HK-2 (cell line): ENCODE measurements at regions not wholly inside any gene's neighbourhood (a gene's known extent, or its start where the extent isn't known, plus 50 kb on each side); places are given as distances from the start of the nearest gene placed in this dataset.
A peak's percentile ranks its signal among the peaks of the same experiment; 100 is the strongest.
"Not testable (repeated sequence)": the region's sequence is repeated elsewhere in the genome, so short reads cannot be mapped to it uniquely, and the experiment has no call there.

Source experiments
- DNase-seq: peaks from one replicate; pipeline ENCODE4 v3.0.0-alpha.2; 2018; ENCODE audit not compliant: unreplicated experiment

DNA sequence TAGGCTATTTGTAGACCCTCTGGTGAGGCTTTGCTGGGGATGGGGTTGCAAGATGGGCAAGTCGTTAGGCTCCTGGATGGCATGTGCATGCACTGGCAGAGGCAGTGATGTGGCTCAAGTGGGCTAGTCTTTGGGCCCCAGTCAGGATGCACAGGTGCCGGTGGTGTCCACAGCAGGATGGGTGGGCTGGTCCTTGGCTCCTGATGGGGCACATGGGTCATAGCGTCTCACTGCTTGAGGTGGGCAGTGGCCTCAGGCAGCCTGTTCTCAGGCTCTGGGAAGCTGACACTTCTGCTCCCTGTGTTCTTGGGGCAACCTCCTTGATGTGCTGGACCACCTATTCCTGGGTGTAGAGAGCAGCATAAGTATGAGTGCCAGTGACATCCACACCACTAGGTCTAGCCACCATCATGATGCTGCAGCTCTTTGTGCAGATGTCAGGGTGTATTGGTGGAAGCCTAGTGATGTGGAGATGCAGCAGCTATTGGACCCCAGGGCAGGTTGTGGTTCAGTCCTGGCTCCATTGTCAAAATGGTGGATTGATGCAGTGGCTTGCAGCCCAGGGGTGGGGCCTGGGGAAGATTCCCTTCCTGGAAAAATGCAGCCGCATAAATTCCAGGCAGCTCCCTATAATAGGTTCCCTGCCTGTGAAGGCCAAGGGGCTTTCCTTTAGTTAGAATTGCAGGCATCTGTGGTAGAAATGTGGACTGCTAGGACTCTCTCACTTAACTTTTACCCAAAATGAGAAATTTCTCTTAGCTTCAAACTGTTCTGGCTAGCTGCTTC, 742.5 kb upstream of the MDGA2 start:
- DNase-seq = no peak

DNA sequence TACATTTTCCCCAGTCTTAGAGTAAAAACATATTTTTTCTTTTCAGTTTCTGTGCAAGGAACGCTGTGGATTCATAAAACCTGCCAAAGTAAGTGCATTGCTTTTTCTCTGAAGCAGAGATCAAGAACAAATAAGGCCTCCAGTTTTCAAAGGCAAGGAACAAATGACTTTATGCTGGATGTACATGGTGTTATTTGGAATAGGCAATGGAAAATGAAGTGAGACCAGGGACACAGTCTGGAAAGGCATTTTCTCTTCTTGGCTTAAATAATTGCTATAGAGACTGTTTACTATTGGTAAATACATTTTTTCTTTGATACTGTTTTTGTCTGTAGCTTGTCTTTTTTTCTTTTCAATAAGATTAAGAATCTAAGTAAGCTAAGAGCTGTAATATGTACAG, 725.9 kb upstream of the MDGA2 start:
- DNase-seq = no peak

DNA sequence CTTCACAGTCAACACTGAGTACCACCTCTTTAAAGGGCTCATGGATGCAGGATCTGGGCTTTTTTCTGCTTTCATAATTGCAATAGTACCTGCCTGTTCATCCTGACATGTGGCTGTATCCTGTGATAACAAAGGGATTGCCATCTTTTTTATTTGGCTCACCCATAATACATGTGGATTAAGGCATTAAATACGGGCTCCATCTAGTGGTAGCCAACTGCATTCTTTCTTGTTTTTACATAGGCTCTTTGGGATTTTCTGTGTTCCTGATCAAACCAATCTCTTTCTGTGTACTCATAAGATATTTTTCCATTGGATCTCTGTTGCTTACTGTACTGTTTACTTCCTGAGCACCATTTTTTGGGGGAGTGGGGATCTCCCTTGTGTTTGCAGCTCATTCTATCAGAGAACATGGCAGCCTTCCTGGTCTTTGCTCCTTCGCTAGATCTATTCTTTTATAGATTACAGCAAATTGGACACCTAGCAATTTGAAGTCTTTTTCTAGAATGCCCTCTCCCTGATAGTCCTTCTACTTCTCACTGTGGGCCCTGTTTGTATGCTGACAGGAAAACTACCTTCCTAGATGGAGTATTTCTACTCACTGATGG, 723.4 kb upstream of the MDGA2 start:
- no peak for DNase-seq

DNA sequence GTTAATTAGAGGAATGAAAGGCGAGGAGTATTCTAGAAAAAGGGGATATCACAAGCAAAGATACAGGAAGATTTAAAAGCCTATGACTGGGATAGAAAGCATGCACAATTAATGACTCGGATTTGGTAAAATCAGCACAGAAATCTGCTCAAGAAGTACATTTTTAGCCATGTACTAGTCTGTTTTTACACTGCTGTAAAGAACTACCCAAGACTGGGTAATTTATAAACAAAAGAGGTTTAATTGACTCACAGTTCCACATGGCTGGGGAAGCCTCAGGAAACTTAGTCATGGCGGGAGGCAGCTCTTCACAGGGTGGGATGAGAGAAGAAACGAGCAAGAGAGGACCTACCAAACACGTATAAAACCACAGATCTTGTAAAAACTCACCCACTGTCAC, 716.3 kb upstream of the MDGA2 start:
- no peak for DNase-seq

DNA sequence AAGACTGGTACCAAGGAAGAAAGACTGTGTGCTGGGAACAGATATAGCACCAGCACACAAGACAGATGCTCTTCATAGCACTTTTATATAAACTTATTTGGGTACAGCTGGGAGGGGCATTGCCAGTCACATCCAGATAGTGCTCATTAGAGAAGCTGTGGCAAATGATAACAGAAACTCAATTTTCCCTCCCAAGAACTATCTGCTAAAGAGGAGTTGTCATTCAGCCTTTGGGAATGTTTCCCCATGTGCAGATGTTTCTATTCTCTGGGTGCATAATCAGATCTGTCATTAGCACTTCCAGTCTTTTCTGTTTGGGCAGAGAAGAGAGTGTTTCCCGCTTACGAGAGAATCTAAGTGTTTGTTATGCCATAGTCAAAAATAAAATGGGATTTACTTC, 714.9 kb upstream of the MDGA2 start:
- DNase-seq = no peak

DNA sequence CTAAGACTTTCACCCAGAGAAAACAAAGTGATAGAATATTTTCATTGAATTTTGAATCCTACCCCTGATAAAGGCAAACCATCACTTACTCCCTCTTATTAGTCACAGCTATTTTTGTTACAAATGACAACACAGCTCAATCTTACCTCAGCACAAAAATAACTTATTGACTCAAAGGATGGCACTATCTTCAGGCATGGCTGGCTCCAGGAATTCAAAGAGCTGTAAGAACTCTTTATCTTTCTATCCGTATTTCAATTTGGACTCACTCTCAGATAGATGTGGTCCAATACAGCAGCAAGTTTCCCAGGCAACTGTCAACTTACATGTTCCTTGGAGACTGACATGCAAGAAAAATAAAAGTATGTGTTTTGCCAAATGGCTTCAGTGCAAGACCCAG, 709.4 kb upstream of the MDGA2 start:
- DNase-seq = no peak

DNA sequence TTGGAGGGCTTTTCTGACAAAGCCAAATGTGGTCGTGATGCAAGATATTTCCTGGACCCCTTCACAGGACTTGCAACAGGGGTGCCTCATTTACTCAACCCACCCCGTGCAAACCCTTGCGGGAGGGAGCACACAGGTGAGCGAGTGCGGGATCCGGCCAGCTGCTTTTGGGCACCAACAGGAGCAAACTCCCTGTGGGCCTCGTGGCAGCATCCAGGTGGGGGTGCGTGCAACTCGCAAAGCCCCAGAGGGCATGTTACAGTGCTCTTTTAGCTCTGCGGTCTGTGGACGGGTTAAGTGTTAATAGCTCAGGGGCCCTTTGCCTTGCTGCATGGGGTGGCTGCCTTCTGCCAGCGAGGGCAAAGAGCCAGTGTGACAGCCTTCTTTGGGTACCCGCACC, 707.6 kb upstream of the MDGA2 start:
- no peak for DNase-seq

DNA sequence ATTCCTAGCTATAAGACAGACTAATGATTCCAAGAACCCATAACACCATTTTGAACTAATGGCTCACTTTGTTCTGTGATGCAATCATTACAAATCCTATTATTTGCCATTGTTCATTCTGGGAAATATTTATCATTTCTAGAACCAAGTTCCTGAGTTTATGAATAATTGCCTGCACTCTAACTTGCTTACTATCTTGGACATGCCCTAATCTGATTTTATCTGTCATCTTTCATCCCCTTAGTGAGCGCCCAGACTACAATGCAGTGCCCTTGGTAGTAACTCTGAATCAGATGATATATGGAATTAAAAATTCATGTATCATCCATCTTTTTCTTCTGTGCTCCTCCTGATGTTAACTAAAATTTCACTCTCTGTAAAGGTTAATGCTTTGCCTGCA, 703.1 kb upstream of the MDGA2 start:
- no peak for DNase-seq

DNA sequence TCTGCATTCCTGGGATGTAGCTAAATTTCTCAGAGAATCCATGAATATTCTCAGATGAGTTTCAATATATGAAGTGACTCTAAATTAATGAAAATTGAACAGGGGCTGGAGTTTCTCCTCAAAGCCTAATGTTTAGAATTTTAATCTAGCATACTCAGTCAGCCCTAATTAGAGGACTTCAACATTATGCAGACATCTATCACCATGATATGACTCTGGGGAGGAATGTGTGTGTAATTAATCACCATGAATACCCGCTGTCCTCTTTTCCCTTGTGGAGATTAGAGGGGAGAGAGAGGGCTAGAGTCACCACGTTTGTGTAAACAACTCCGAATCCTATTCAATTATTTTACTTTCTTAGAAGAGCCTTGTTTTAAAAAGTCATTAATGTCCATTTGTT, 698.6 kb upstream of the MDGA2 start:
- DNase-seq = no peak

DNA sequence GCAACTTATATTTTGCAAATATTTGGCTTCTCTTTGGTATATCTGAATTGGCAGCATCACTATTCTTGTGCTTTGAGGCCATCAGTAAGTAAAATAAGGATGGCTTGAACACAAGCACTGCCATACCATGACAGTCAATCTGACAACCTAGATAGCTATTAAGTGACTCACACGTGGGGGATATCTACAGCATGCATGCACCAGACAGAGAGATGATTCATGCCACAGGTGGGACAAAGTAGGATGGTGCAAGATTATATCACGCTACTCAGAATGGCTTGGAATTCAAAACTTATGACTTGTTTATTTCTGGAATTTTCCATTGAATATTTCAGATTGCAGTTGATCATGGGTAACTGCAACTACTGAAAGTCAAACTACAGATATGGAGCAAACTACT, 675.6 kb upstream of the MDGA2 start:
- DNase-seq = peak; percentile 14

DNA sequence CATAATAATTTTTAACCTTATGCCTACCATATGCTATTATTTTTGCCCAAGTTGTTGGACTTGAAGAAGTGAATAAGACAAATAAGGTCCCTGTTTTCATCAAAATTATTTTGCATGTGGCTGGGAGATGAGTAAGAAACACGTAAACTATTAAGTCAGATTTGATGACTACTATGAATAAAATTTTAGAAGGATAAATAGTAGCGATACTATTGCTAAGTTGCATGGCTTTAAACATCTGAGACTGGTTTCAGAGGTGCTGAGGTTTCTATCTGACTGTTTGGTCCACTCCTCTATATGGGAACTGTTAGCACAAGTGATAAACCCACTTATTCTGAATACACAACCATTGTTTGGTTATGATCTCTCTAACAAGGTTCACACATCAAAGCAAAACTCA, 674.3 kb upstream of the MDGA2 start:
- no peak for DNase-seq

DNA sequence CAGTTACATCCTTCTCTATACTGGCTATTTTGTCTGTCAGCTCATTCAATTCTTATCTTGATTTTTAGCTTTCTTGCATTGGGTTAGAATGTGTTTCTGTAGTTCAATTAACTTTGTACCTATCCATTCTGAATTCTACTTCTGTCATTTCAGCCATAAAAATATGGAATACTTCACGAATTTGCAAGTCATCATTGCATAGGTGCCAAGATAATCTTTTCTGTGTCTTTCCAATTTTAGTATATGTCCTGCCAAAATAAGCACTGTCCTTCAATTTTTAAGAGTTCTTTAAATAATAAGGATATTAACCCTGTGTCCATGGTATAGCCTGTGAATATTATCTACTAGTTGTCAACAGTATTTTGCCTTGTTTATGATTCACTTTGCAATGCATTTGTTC, 665.7 kb upstream of the MDGA2 start:
- no peak for DNase-seq

DNA sequence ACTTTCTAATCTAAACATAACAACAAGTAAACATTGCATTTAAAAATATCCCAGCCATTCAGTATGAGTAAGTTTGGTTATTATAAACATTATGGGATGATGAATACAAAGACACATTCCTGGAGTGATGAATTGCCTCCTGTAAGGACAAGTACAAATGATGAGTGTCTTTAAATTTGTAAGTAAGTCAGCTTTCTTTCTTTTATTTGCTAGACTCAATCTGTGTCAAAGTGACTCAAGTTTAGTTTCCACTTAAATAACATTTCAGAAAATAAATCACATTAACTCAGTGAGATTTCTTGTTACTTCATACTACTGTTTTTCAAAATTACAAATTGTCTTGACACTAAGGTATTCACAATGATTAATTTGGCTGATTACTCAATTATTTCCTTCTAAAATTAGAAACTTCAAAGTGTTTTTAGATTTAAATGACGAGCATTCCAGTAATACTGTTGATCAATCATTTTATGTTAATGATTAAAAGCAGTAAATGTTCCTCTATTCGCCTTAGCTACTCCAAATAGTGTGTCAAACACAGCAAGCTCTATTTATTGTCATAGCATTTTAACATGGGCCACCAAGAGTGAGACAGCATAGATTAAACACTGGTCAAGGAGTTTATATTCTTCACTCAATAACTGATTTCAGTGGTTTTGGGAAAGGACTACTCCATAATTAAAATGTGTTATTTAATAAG, 658.0 kb upstream of the MDGA2 start:
- no peak for DNase-seq

DNA sequence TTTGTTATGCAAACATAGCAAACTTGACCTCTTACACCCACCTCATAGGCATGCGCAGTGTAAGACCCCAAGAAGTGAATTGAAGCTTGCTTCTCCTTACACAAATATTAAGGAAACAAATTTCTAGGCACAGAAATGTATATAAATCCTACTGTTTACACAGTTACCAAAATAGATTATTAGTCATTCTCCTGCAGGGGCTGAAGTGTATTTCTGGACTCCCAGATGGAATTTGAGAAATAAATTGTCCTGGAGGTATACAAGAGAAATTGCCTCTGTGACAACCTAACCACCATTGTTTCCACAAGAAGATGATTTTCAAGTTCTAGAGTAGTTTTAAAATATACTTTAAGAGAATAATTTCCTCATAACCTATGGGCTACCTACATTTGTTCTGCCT, 656.0 kb upstream of the MDGA2 start:
- DNase-seq = no peak

DNA sequence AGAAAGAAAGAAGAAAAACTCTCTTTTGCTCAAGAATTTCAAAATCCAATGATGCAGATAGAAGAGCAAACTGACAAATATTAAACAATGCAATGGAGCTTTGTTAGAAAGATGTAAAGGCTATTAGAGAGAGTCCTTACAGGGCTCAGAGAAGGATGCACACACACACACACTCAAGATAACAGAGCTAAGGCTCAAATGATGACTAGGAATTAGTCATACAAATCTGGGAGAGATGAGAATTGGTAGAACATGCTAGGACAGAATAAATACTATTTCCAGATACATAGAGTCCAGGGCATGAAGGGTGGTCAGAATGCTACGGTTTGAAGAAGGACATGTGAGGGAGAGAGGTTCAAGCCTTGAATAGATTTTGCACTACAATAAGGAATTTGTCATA, 650.1 kb upstream of the MDGA2 start:
- no peak for DNase-seq

DNA sequence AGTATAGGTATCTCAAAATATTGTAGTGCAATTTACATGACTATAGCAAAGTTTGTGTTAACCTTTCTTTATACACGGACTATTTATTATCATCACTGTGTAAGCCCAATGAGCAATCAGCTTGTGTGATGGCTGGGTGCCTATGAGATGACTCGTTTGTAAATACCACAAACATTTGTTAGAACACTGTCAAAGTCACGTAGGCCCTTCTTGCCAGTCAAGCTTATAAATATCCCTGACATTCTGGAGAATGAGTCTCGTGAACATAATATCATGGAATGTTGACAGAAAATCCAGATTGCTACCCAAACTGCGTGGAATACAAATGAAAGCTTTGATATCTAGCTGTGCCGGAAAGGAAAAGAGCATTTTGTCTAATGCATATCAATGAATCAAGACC, 648.3 kb upstream of the MDGA2 start:
- peak; percentile 15 for DNase-seq

DNA sequence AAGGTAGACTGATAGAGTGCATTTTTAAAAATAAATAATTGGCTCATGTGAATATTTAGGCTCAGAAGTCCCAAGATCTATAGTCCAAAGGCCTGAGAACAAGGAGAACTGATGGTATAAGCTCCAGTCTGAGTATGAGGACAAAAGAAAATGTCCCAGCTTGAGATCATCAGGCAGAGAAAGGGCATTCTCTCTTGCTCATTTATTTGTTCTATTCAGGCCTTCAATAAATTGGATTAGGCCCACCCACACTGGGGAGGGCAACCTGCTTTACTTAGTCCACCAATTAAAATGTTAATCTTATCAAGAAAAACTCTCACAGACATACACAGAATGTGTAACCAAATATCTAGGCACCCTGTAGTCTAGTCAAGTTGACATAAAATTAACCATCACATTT, 644.4 kb upstream of the MDGA2 start:
- no peak for DNase-seq

DNA sequence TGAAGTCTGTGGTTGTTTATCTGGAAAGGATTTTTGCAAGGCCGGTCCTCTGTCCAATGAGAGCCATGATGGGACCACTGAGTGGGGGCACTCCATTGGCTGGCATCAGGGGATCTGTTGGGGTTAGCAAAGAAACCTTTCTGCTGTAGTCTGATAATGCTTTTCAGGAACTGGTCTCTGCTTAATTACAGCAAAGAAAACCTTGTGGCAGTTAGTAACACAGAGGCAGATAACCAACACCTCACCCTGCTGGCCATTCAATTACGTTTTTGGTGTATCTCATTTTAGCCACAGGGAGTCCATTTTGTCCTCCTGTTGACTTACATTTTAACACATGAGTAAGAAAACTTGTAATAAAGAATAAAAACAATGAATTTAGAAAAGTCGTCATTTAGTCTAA, 629.3 kb upstream of the MDGA2 start:
- DNase-seq = no peak

DNA sequence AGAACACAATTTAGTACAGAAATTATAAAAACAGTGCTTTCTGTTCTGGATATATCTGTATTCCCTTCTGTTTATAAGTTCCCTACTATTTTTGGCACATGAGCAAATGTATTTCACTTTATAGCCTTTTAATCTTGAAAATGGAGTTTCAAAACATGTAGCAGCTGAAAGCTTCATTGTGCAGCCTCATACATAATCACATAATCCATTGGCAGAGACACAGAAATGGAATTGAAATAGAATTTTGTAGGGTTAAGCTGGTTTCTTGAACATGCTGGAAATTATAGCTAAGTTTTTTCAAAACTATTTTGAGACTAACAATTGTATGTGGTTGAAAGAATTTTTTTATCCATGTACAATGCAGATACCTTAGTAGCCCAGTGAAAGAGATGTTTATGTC, 614.3 kb upstream of the MDGA2 start:
- DNase-seq = no peak

DNA sequence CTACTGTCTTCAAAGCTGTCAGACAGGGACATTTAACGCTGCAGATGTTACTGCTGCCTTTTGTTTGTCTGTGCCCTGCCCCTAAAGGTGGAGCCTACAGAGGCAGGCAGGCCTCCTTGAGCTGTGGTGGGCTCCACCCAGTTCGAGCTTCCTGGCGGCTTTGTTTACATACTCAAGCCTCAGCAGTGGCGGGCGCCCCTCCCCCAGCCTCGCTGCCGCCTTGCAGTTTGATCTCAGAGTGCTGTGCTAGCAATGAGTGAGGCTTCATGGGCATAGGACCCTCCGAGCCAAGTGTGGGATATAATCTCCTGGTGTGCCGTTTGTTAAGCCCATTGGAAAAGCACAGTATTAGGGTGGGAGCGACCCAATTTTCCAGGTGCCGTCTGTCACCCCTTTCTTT, 609.8 kb upstream of the MDGA2 start:
- DNase-seq = not testable (repeated sequence)

DNA sequence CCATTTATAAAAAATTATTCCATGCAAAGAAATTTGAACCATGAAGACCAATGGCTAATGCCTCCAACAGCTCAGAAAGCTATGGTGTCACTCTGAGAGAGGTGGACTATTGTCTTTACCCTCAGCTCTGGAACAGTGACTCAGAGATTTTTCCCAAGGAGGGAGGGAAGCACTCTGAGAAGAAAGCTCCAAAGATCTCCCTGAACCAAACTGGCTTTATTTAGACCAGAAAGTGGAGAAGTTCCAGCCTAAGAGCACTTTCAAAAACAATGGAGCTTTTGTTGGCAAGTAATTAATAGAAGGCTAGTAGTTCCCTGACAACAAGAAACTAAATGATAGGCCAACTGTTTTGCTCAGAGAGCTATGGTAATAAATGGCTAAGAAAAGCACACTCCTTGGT, 599.9 kb upstream of the MDGA2 start:
- DNase-seq = no peak

DNA sequence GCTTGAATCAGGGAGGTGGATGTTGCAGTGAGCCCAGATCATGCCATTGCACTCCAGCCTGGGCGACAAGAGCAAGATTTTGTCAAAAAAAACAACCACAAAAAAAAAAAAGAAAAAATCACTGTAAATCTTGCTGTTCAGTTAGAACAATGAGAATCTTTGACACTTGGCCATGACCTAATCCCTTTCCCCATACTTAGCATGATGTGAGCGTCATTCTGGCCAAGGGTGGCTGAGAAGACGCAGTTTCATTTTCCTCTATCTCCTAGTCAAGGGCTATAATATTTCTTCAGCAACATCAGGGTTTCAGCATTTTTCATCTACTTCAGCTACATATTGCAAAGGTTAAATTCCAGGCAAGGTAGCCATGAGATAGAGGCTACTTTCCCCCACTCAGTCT, 599.4 kb upstream of the MDGA2 start:
- no peak for DNase-seq

DNA sequence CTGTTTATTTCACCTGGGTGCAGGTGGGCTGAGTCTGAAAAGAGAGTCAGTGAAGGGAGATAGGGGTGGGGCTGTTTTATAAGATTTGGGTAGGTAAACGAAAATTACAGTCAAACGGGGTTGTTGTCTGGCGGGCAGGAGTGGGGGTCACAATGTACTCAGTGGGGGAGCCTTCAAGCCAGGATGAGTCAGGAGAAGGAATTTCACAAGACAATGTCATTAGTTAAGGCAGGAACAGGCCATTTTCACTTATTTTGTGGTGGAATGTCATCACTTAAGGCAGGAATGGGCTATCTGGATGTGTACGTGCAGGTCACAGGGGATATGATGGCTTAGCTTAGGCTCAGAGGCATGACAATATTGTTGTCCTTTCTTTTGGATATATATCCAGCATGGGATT, 592.5 kb upstream of the MDGA2 start:
- not testable (repeated sequence) for DNase-seq
